ENCODE measurements at regions not wholly inside any gene's neighbourhood (a gene's known extent, or its start where the extent isn't known, plus 50 kb on each side); places are given as distances from the start of the nearest gene placed in this dataset.

DNA sequence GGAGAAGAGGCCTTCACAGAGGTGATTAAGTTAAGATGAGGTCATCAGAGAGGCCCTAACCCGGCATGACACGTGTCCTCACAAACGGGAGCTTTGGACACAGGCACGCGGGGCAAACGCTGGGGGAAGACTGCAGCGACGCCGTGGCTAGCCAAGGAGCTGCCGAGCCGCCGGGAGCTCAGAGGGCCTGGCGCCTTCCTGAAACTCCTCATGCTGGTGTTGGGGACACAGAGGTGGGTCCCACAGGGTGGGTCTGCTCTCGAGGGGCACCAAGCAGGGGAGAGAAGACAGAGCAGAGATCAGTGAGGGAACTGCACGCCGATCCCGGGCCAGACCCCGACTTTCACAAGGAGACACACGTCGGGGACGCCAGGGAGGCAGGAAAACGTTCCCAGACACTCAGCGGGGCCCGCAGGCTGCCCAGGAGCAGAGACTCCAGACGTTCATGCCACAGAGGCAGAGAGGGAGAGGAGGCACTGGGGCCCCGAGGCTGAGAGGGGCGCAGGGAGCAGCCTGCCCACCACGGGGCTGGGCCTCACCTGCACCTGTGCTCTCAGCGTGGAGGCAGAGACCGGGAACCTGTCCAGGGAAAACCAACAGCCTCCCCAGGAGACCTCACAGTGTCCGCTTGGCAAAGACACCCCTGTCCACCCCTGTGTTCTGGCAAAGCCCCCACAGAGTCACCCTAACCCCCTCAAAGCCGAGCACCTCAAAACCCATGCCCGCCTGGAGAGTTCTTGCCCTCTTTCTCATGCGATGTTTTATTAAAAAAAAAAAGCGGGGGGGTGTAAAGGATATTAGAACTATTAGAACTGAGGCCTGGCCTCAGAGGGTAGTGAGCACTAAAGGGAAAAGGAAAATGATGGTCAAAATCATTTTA lies 103.8 kb downstream of the PDGFA start:
- in situ Hi-C loops (cut with HindIII; ENCODE audit: low sequenced_read_pairs), result no loop called here
- TF ChIP-seq, protein P1, sequence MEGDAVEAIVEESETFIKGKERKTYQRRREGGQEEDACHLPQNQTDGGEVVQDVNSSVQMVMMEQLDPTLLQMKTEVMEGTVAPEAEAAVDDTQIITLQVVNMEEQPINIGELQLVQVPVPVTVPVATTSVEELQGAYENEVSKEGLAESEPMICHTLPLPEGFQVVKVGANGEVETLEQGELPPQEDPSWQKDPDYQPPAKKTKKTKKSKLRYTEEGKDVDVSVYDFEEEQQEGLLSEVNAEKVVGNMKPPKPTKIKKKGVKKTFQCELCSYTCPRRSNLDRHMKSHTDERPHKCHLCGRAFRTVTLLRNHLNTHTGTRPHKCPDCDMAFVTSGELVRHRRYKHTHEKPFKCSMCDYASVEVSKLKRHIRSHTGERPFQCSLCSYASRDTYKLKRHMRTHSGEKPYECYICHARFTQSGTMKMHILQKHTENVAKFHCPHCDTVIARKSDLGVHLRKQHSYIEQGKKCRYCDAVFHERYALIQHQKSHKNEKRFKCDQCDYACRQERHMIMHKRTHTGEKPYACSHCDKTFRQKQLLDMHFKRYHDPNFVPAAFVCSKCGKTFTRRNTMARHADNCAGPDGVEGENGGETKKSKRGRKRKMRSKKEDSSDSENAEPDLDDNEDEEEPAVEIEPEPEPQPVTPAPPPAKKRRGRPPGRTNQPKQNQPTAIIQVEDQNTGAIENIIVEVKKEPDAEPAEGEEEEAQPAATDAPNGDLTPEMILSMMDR (IDR thresholded peaks at IDR 0.05; ENCODE audit: low read depth, low read length), result no peak
- DNase-seq (ENCODE audit: low read depth, low spot score), result no peak
- no peak overlapping the region for H3K4me3 ChIP-seq (ENCODE audit: low read depth, low read length)

DNA sequence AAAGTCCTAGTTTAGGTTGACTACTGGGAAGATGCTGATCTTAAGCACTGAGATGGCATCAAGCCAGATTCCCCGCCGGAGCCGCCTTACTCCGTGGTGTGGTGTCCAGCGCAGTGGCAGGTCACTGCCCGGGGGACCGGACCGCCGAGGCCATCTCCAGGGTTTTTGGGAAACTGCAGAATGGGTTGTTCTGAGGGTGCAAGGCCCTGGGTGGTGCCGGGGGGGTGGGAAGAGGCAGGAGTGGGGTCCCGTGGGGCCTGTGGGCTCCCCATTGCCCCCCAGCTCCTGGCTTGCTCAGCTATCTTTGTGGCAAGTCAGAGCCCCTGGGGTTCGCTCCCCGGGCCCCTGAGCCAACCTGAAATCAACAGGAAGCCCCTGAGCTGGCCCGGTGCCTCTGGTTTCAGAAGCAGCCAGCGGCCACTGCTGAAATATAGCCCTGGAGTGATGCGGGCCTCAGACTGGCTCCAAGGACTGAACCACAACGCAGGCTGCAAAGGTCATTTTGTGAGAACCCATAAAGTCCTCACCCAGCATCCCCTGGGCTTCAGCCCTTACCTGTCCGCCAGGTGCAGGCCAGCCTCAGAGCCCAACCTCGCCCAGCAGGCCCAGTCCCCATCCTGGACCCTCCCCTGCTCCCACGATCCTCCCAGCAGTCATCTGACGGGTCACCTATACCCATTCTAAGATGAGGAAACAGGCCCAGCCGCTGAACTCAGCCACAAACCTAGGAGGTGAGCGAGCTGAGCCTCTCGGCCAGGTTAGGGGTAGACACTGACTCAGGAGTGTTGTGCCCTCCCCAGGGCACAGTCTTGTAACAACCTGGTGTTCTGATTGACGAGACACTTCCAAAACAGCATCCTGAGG lies 102.7 kb downstream of the PDGFA start:
- DNase-seq (ENCODE audit: low read depth, low spot score), result no peak
- in situ Hi-C loops (cut with HindIII; ENCODE audit: low sequenced_read_pairs), result no loop called here
- TF ChIP-seq, protein P1 (IDR thresholded peaks at IDR 0.05; ENCODE audit: low read depth, low read length), result no peak
- no peak overlapping the region for H3K4me3 ChIP-seq (ENCODE audit: low read depth, low read length)

DNA sequence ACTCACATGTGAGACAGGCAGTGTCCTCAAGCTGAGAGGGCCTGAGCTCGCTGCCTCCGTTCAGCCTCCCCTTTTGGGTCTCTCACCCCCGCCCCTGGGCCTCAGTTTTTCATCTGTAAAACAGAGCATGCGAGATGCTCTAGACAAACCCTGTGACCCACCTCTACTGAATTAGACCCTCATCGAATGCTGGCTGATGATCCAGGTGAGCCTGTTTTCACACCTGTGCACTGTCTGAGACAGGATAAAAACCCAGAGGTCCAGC lies 102.1 kb downstream of the PDGFA start:
- H3K4me3 ChIP-seq (ENCODE audit: low read depth, low read length), result no peak overlapping the region
- in situ Hi-C loops (cut with HindIII; ENCODE audit: low sequenced_read_pairs), result no loop called here
- TF ChIP-seq, protein P1 (IDR thresholded peaks at IDR 0.05; ENCODE audit: low read depth, low read length), result no peak
- no peak for DNase-seq (ENCODE audit: low read depth, low spot score)

DNA sequence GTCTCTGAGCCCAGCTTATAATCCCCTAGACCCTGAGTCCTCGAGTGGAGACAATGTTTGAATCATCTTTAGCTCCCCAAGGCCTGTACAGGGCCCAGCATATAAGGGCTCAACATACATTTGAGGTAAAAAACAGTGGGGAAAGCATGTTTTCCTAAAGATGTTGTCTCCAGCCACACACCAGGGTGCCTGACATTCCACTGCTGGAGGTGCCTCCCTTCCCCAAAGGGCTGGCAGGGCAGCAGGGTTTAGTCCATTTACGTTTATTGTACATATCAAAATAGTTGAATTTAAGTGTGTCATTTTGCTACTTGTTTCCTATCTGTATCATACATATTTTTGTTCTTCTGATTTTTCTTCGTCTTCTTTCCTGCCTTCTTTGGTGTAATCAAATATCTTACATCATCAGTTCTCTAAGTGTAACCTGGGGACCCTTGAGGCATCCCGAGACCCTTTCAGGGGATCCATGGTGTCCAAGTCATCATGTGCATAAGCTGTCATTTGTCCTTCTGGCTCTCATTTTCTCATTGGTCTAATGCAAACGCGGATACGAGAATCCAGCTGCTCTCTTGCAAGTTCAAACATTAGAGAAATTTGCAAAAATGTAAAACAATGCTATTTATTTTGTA lies 101.6 kb downstream of the PDGFA start:
- TF ChIP-seq, protein P1 (IDR thresholded peaks at IDR 0.05; ENCODE audit: low read depth, low read length), result no peak
- in situ Hi-C loops (cut with HindIII; ENCODE audit: low sequenced_read_pairs), result no loop called here
- no peak overlapping the region for H3K4me3 ChIP-seq (ENCODE audit: low read depth, low read length)
- no peak for DNase-seq (ENCODE audit: low read depth, low spot score)

DNA sequence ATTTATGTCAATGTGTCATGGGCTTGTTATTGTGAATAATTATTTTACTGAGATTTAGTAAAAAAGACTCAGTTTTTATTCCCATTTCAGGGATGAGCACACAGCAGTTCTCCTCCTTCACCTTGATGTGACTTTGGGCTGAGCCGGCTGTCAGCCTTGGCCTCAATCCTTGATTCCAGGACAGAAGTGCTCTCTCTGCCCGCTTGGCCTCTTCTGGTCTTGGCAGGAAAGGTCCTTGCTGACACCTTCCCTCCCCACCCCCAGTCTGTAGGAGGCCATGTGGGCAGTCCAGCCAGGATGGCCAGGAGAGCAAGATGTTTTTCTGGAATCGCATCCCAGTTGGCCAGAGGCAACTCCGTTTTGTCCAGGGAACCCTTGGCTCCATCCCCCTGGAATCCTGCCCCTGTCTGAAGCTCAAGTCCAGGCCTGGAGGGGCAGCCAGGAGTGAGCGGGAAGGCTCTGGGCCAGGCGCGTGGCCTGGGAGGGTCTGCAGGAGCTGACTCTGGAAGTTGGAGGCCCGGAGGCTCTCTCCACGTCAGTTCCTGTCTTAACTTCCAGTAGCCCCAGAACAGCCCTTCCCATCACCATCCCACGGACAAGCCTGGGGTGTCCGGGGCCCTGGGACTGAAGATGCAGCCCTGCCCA lies 100.9 kb downstream of the PDGFA start:
- no peak overlapping the region for H3K4me3 ChIP-seq (ENCODE audit: low read depth, low read length)
- DNase-seq (ENCODE audit: low read depth, low spot score), result no peak
- in situ Hi-C loops (cut with HindIII; ENCODE audit: low sequenced_read_pairs), result no loop called here
- TF ChIP-seq, protein P1 (IDR thresholded peaks at IDR 0.05; ENCODE audit: low read depth, low read length), result no peak

All from astrocyte of the spinal cord (primary cell).